ENCODE measurements at regions not wholly inside any gene's neighbourhood (a gene's known extent, or its start where the extent isn't known, plus 50 kb on each side); places are given as distances from the start of the nearest gene placed in this dataset.
"Not testable (repeated sequence)": the region's sequence is repeated elsewhere in the genome, so short reads cannot be mapped to it uniquely, and the experiment has no call there.

GRCh38 chr9:135399000-135399649 is 80.5 kb upstream of the PPP1R26 start:
- Histone ChIP-seq H3K9me3 (ENCODE audit: control insufficient read depth, insufficient read depth, low read length) (peaks cover 12% of the 10 kb centered on the region), H3K27me3 (ENCODE audit: control insufficient read depth, insufficient read depth, low read length) (no peaks in the 10 kb centered on the region), H3K9ac (ENCODE audit: low read depth, low read length) (no peak overlapping the region), H3K4me1 (ENCODE audit: control insufficient read depth, insufficient read depth, low read length) (no peaks in the 10 kb centered on the region), H3K4me3 (ENCODE audit: low read depth, low read length) (no peak overlapping the region), H3K36me3 (ENCODE audit: control insufficient read depth, insufficient read depth, low read length) (no peaks in the 10 kb centered on the region)

- no peaks in the 10 kb centered on the region for H3K4me1 ChIP-seq (ENCODE audit: control insufficient read depth, insufficient read depth, low read length)
Measured at GRCh38 chr9:135400496-135400895, 79.1 kb upstream of the PPP1R26 start.

DNA sequence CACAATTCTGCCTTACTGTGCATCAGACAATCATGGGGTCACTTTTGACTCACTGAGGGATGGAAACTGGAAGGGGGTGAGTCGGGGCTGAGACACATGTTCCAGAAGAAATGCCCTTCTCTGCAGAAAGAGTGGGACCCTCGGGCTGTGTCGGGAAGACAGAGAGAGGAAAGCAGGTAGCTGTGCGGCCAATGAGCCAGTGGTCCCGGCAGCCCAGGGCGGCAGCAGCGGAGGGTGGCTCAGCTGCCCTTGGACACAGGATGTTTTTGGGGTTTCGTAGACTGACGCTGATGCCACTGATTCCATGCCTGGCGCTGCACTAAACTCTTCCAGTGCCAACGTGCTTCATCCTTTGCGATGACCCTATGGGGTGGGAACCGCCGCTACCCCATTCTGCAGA is 78.4 kb upstream of the PPP1R26 start:
- no peaks in the 10 kb centered on the region for H3K4me1 ChIP-seq (ENCODE audit: control insufficient read depth, insufficient read depth, low read length)
- H3K27me3 ChIP-seq (ENCODE audit: control insufficient read depth, insufficient read depth, low read length), result no peaks in the 10 kb centered on the region
- no peaks in the 10 kb centered on the region for H3K36me3 ChIP-seq (ENCODE audit: control insufficient read depth, insufficient read depth, low read length)
- no peak overlapping the region for H3K9ac ChIP-seq (ENCODE audit: low read depth, low read length)
- peaks cover 6% of the 10 kb centered on the region for H3K9me3 ChIP-seq (ENCODE audit: control insufficient read depth, insufficient read depth, low read length)
- H3K4me3 ChIP-seq (ENCODE audit: low read depth, low read length), result no peak overlapping the region

More at GRCh38 chr9:135400496-135400895, 79.1 kb upstream of the PPP1R26 start:
- H3K9me3 ChIP-seq (ENCODE audit: control insufficient read depth, insufficient read depth, low read length), result peaks cover 12% of the 10 kb centered on the region
- H3K4me3 ChIP-seq (ENCODE audit: low read depth, low read length), result no peak overlapping the region
- H3K9ac ChIP-seq (ENCODE audit: low read depth, low read length), result no peak overlapping the region
- H3K27me3 ChIP-seq (ENCODE audit: control insufficient read depth, insufficient read depth, low read length), result no peaks in the 10 kb centered on the region
- H3K36me3 ChIP-seq (ENCODE audit: control insufficient read depth, insufficient read depth, low read length), result no peaks in the 10 kb centered on the region

GRCh38 chr9:135402048-135402738 is 77.4 kb upstream of the PPP1R26 start:
- Histone ChIP-seq H3K36me3 (ENCODE audit: control insufficient read depth, insufficient read depth, low read length) (no peaks in the 10 kb centered on the region), H3K4me3 (ENCODE audit: low read depth, low read length) (no peak overlapping the region), H3K9ac (ENCODE audit: low read depth, low read length) (no peak overlapping the region), H3K4me1 (ENCODE audit: control insufficient read depth, insufficient read depth, low read length) (no peaks in the 10 kb centered on the region), H3K27me3 (ENCODE audit: control insufficient read depth, insufficient read depth, low read length) (no peaks in the 10 kb centered on the region), H3K9me3 (ENCODE audit: control insufficient read depth, insufficient read depth, low read length) (no peaks in the 10 kb centered on the region)

DNA sequence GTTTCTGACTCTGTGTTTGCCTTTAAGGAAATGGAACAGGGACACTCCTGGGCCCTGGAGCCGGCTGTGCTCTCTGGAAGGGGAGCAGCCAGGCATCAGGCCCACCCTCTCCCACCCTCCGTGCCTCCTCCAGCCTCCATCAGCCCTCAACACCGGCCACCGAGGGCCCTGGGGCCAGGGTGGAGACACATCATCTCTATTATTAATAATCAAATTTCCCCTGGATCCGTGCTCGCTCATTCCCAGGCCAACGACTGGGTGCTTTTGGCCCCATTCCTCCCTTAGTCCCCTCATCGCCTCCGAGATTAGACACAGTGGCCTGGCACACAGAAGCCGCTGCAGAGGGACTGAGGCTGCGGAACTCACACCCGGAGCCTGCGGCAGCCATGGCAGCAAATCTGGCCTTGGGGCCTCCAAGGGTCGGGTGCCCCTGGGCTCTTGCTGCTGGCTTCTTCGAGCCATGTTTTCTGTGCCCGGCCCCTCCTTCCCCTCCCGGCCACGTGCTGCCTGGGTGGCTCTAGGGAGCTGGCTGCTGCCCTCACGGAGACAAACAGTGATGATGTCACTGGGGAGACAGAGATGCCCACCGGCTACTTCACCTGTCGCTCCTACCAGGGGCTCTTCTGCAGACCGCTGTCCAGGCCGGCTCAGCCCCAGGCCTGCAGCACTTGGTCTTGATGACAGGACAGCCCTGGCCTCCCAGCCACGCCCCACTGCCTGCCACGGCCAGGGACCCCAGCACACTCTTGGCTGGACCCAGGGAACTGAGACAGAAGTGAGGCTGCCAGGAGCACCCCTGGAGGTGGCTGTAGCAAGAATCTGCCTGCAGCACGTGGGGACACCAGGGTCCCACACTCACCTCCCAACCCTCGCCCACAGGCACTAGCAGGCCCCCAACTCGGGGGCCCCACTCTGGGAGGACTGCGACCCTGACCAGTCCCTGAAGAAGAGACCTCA is 76.6 kb upstream of the PPP1R26 start:
- Histone ChIP-seq H3K36me3 (ENCODE audit: control insufficient read depth, insufficient read depth, low read length) (no peaks in the 10 kb centered on the region), H3K4me1 (ENCODE audit: control insufficient read depth, insufficient read depth, low read length) (no peaks in the 10 kb centered on the region), H3K27me3 (ENCODE audit: control insufficient read depth, insufficient read depth, low read length) (no peaks in the 10 kb centered on the region), H3K4me3 (ENCODE audit: low read depth, low read length) (no peak overlapping the region), H3K9ac (ENCODE audit: low read depth, low read length) (no peak overlapping the region), H3K9me3 (ENCODE audit: control insufficient read depth, insufficient read depth, low read length) (no peaks in the 10 kb centered on the region)

DNA sequence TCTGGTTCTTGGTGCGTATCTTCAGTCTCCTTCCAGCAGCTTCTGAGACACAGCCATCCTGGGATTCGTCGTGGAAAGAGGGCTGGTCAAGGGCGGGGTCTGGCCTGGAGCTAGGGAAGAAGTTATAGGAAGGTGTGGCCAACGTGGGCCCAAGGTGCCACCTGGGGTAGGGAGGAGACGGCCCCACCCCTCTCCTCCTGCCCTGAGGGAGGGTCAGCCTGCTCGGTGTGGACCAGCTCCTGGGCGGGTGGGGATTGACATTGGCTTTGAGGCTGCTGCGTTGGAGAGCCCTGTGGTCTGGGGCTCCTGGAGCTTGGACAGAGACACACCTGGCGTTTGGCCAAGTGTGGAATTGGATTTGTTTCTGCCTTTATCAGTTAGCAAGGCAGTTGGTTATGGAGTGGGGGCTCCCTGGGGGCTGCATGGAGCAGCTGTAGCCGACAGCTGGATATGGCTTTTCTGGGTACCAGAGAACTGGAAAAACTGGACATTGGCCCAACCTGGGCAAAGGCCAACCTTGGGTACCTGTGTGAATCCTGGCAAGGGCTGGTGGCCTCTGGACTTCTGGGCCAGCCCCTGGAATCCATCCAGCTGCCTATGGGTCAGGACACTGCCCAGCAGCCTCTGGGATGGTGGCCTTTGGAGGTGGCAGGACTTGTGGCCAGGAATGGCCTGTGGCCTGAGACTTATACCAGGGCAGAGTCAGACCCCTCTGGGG is 75.7 kb upstream of the PPP1R26 start:
- no peaks in the 10 kb centered on the region for H3K27me3 ChIP-seq (ENCODE audit: control insufficient read depth, insufficient read depth, low read length)
- no peak overlapping the region for H3K4me3 ChIP-seq (ENCODE audit: low read depth, low read length)
- no peaks in the 10 kb centered on the region for H3K9me3 ChIP-seq (ENCODE audit: control insufficient read depth, insufficient read depth, low read length)
- no peaks in the 10 kb centered on the region for H3K36me3 ChIP-seq (ENCODE audit: control insufficient read depth, insufficient read depth, low read length)
- H3K4me1 ChIP-seq (ENCODE audit: control insufficient read depth, insufficient read depth, low read length), result no peaks in the 10 kb centered on the region
- no peak overlapping the region for H3K9ac ChIP-seq (ENCODE audit: low read depth, low read length)

DNA sequence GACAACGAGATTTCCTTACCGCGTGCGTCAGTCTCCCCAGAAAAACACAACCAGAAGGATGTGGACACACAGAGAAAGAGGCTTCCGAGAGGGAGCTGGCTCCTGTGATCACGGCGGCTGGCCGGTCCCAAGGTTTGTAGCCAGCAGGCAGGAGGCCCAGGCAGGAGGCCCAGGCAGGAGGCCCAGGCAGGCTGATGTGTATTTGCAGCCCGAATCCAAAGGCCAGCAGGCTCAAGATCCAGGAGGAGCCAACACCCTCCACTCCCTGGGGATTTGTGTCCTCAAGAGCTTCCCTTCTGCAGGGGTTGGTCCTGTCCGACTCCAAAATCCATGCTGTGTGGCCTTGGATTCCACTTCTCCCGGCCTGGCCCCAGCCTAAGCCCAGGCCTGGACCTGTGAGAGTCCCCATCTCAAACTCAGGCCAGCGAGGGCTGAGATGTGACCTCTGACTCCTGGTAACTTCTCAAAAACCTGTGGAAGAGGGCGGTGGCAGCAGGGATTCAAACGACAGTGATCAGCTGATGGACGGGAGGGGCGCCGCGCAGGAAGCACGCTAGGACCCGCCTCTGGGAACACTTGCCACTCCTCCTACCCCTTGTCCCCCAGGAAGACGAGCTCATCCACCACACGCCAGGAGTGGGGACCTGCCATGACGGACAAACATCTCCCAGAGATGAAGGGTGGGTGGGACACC is 75.0 kb upstream of the PPP1R26 start:
- no peaks in the 10 kb centered on the region for H3K27me3 ChIP-seq (ENCODE audit: control insufficient read depth, insufficient read depth, low read length)
- no peak overlapping the region for H3K4me3 ChIP-seq (ENCODE audit: low read depth, low read length)
- H3K36me3 ChIP-seq (ENCODE audit: control insufficient read depth, insufficient read depth, low read length), result no peaks in the 10 kb centered on the region
- H3K4me1 ChIP-seq (ENCODE audit: control insufficient read depth, insufficient read depth, low read length), result no peaks in the 10 kb centered on the region
- no peaks in the 10 kb centered on the region for H3K9me3 ChIP-seq (ENCODE audit: control insufficient read depth, insufficient read depth, low read length)
- no peak overlapping the region for H3K9ac ChIP-seq (ENCODE audit: low read depth, low read length)

DNA sequence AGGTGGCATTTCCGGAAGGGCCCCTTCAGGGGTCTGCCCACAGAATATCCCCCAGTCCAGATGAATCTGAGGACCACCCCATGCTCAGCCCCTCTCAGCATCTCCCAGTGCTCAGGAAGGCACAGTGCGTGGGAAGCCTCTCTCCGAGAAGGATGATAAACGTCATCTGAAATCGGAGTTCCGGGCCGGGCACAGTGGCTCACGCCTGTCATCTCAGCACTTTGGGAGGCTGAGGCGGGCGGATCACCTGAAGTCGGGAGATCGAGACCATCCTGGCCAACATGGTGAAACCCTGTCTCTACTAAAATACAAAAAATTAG is 74.5 kb upstream of the PPP1R26 start:
- not testable (repeated sequence) for H3K4me3 ChIP-seq (ENCODE audit: low read depth, low read length); H3K9me3 ChIP-seq (ENCODE audit: control insufficient read depth, insufficient read depth, low read length); H3K9ac ChIP-seq (ENCODE audit: low read depth, low read length); H3K4me1 ChIP-seq (ENCODE audit: control insufficient read depth, insufficient read depth, low read length); H3K27me3 ChIP-seq (ENCODE audit: control insufficient read depth, insufficient read depth, low read length); H3K36me3 ChIP-seq (ENCODE audit: control insufficient read depth, insufficient read depth, low read length)

- H3K4me1 ChIP-seq (ENCODE audit: control insufficient read depth, insufficient read depth, low read length), result no peaks in the 10 kb centered on the region
- H3K36me3 ChIP-seq (ENCODE audit: control insufficient read depth, insufficient read depth, low read length), result no peaks in the 10 kb centered on the region
- no peaks in the 10 kb centered on the region for H3K9me3 ChIP-seq (ENCODE audit: control insufficient read depth, insufficient read depth, low read length)
- no peak overlapping the region for H3K4me3 ChIP-seq (ENCODE audit: low read depth, low read length)
- no peak overlapping the region for H3K9ac ChIP-seq (ENCODE audit: low read depth, low read length)
- no peaks in the 10 kb centered on the region for H3K27me3 ChIP-seq (ENCODE audit: control insufficient read depth, insufficient read depth, low read length)
Measured at GRCh38 chr9:135408476-135409254, 70.9 kb upstream of the PPP1R26 start.

DNA sequence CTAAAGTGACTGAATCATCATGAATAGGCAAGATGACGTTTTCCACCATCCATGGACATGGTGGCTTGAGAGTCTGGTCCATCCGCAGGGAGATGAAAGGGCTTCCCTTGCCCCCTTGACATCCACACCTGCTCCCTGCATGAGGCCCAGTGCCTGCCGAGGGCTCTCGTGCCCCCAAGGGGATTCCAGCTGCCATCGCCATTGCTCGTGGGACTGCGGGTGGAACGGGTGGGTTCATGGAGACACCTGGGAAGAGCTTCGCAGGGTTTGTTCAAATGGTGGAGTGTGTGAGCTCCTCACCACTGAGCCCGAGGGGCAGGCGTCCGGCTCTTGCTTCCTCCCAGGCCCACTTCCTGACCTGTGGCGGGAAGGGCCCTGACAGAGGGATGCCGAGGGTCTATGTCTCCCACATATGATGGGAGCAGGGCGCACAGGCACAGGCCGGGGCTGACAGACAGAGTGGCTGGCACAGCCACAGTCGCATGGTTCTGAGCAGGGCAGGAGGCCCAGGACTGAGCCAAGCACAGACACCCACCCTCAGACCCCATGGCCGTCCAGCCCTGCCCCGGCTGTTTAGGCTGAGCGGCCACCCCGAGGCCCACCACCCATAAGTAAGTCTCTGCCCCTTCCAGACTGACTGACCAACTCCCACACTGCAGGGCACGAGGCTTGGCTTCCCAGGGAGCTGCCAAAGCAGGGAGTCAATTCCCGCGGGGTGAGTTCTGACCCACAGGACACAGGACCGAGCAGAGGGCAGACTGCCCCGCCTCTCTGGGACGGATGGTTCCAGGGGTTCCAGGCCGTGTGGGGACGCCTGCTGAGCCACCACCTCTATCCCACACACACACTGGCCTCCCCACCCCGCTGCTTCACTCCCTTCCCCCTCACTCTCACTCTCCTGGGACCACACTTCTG is 70.0 kb upstream of the PPP1R26 start:
- H3K4me1 ChIP-seq (ENCODE audit: control insufficient read depth, insufficient read depth, low read length), result no peaks in the 10 kb centered on the region
- no peaks in the 10 kb centered on the region for H3K9me3 ChIP-seq (ENCODE audit: control insufficient read depth, insufficient read depth, low read length)
- no peaks in the 10 kb centered on the region for H3K27me3 ChIP-seq (ENCODE audit: control insufficient read depth, insufficient read depth, low read length)
- H3K36me3 ChIP-seq (ENCODE audit: control insufficient read depth, insufficient read depth, low read length), result no peaks in the 10 kb centered on the region
- H3K4me3 ChIP-seq (ENCODE audit: low read depth, low read length), result no peak overlapping the region
- no peak overlapping the region for H3K9ac ChIP-seq (ENCODE audit: low read depth, low read length)
